ENCODE measurements at regions not wholly inside any gene's neighbourhood (a gene's known extent, or its start where the extent isn't known, plus 50 kb on each side); places are given as distances from the start of the nearest gene placed in this dataset.

DNA sequence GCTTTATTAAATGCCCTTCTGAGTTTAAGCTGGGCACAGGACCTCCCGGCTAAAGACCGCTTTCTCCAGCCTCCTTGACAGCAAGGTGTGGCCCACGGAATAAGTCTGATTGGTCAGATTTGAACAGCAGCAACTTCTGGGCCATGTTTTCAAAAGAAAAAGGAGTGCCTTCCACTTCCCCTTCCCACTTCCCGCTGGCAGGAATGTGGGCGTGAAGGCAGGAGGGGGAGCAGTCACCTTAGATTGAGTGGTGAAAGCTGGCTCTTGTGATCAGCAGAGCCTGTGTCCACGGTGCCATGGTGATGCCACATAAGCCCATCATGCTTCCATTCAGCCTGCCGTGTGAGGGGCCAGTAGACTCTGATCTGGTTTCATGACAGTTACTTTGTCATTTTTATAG, 136.6 kb upstream of the GLI2 start:
- TF ChIP-seq, protein P1, sequence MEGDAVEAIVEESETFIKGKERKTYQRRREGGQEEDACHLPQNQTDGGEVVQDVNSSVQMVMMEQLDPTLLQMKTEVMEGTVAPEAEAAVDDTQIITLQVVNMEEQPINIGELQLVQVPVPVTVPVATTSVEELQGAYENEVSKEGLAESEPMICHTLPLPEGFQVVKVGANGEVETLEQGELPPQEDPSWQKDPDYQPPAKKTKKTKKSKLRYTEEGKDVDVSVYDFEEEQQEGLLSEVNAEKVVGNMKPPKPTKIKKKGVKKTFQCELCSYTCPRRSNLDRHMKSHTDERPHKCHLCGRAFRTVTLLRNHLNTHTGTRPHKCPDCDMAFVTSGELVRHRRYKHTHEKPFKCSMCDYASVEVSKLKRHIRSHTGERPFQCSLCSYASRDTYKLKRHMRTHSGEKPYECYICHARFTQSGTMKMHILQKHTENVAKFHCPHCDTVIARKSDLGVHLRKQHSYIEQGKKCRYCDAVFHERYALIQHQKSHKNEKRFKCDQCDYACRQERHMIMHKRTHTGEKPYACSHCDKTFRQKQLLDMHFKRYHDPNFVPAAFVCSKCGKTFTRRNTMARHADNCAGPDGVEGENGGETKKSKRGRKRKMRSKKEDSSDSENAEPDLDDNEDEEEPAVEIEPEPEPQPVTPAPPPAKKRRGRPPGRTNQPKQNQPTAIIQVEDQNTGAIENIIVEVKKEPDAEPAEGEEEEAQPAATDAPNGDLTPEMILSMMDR (conservative IDR thresholded peaks at IDR 0.05 in 1 of 2, IDR thresholded peaks at IDR 0.05 in 1 of 2; ENCODE audit: extremely low read depth in 1 of 2, insufficient read depth in 1 of 2, low read depth in 1 of 2, low read length in 2 of 2): no peak
- no peak for TF ChIP-seq EZH2 (IDR thresholded peaks at IDR 0.05; ENCODE audit: borderline replicate concordance, low read length)
